Lower leg skin (tissue), 3 donors: ENCODE measurements at regions not wholly inside any gene's neighbourhood (a gene's known extent, or its start where the extent isn't known, plus 50 kb on each side); places are given as distances from the start of the nearest gene placed in this dataset.

ENCODE experiments used
- POLR2A ChIP-seq, 2 donors: fragments of 450-650 bp; IDR thresholded peaks; one replicate each; pipeline ENCODE4 v1.6.1; 2016 to 2017; ENCODE audit warnings: antibody characterized with exemption in 2 of 2, mild to moderate bottlenecking in 1 of 2, moderate library complexity in 1 of 2
- TF ChIP-seq, protein P1 (sequence below), 3 donors: fragments of 450-650 bp; IDR thresholded peaks; one replicate each; pipeline ENCODE4 v1.5.1; 2016; ENCODE audit warnings: antibody characterized with exemption in 3 of 3, mild to moderate bottlenecking in 3 of 3, moderate library complexity in 2 of 3

DNA sequence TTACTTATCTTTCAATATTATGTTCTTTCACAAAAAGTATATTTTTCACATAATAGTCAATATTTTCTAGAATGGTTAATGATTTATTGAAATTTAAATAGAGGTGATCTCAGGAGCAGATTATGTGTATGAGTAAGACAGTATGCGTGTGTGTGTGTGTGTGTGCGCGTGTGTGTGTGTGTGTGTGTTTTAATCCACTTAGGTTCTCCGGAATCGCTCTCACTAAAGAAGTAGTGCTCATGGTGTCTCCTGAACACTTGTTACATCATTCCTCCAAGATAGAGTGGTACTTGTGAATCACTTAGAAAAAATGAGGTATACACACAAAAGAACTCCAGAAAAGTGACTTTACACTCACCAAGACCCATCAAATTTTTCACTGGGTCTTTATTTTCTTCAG lies 91.0 kb upstream of the KCNH7 start:
- TF ChIP-seq, protein P1, sequence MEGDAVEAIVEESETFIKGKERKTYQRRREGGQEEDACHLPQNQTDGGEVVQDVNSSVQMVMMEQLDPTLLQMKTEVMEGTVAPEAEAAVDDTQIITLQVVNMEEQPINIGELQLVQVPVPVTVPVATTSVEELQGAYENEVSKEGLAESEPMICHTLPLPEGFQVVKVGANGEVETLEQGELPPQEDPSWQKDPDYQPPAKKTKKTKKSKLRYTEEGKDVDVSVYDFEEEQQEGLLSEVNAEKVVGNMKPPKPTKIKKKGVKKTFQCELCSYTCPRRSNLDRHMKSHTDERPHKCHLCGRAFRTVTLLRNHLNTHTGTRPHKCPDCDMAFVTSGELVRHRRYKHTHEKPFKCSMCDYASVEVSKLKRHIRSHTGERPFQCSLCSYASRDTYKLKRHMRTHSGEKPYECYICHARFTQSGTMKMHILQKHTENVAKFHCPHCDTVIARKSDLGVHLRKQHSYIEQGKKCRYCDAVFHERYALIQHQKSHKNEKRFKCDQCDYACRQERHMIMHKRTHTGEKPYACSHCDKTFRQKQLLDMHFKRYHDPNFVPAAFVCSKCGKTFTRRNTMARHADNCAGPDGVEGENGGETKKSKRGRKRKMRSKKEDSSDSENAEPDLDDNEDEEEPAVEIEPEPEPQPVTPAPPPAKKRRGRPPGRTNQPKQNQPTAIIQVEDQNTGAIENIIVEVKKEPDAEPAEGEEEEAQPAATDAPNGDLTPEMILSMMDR (IDR thresholded peaks at IDR 0.05), result no peak
- TF ChIP-seq POLR2A (IDR thresholded peaks at IDR 0.05), result no peak
